K562 (cell line): ENCODE measurements at regions not wholly inside any gene's neighbourhood (a gene's known extent, or its start where the extent isn't known, plus 50 kb on each side); places are given as distances from the start of the nearest gene placed in this dataset.

Experiments used
- DDX20 ChIP-seq: fragments of 450-650 bp; IDR thresholded peaks from 2 replicates; pipeline ENCODE4 v1.6.1; 2016; ENCODE audit warnings: missing genetic modification characterization, low read depth, mild to moderate bottlenecking, missing compliant biosample characterization, moderate library complexity
- EP300 ChIP-seq: IDR thresholded peaks from 2 replicates; pipeline ENCODE4 v1.6.1; 2012; ENCODE audit warnings: low read length, improper control_type of control experiment
- IRF9 ChIP-seq: fragments of 450-650 bp; IDR thresholded peaks from 2 replicates; pipeline ENCODE4 v1.6.1; 2016; ENCODE audit warnings: missing biosample characterization, missing genetic modification characterization
- MEF2D ChIP-seq: conservative IDR thresholded peaks from 2 replicates; pipeline ENCODE4 v1.6.1; 2016; ENCODE audit warnings: low read depth, missing genetic modification characterization, missing compliant biosample characterization
- MLX ChIP-seq, 2 experiments: fragments of 450-650 bp in 1 of 2; sonication (generic) in 1 of 2; formaldehyde crosslinking; conservative IDR thresholded peaks; 2 replicates each; pipeline versions ENCODE4 v1.4.0 to v1.8.1; 2020 to 2022; ENCODE audit warnings: mild to moderate bottlenecking in 1 of 2, missing genetic modification reagents in 1 of 2
- MNT ChIP-seq, 2 experiments: fragments of 450-650 bp; conservative IDR thresholded peaks; 2 replicates each; pipeline ENCODE4 v1.6.1; 2017; ENCODE audit warnings: mild to moderate bottlenecking in 2 of 2, moderate library complexity in 2 of 2
- NR1H2 ChIP-seq: sonication (generic); formaldehyde crosslinking; IDR thresholded peaks from 2 replicates; pipeline ENCODE4 v1.4.0; 2020; ENCODE audit warnings: mild to moderate bottlenecking, missing genetic modification reagents
- RFX5 ChIP-seq: IDR thresholded peaks from 2 replicates; pipeline ENCODE4 v1.6.1; 2011; ENCODE audit warnings: low read depth, mild to moderate bottlenecking, improper control_type of control experiment, low read length
- U2AF2 ChIP-seq: fragments of 200-400 bp; formaldehyde crosslinking; optimal IDR thresholded peaks from 2 replicates; pipeline ENCODE3; 2017; ENCODE audit warnings: low read depth, mild to moderate bottlenecking, low read length
- ZBTB33 ChIP-seq: sonication (generic); formaldehyde crosslinking; IDR thresholded peaks from 2 replicates; pipeline ENCODE4 v1.8.1; 2023; ENCODE audit warnings: mild to moderate bottlenecking, missing genetic modification reagents
- ZFP91 ChIP-seq: sonication (generic); formaldehyde crosslinking; IDR thresholded peaks from 2 replicates; pipeline ENCODE4 v1.8.0; 2022; ENCODE audit warnings: mild to moderate bottlenecking, missing genetic modification reagents
- ZKSCAN1 ChIP-seq: fragments of 150-350 bp; IDR thresholded peaks from 2 replicates; pipeline ENCODE4 v1.6.1; 2016; ENCODE audit warnings: low read depth, low read length
- ZNF407 ChIP-seq: fragments of 450-650 bp; IDR thresholded peaks from 2 replicates; pipeline ENCODE4 v1.6.1; 2016; ENCODE audit warnings: low read depth

GRCh38 chr13:73820688-73821087 lies 313.5 kb downstream of the KLF12 start:
- TF ChIP-seq DDX20 (tag), result no peak
- TF ChIP-seq MEF2D (tag), result no peak
- TF ChIP-seq ZBTB33 (CRISPR knock-in tag), result no peak
- no peak for TF ChIP-seq MNT (conservative IDR thresholded peaks at IDR 0.05)
- no peak for TF ChIP-seq IRF9 (tag)
- TF ChIP-seq NR1H2 (CRISPR knock-in tag), result no peak
- no peak for TF ChIP-seq ZNF407
- TF ChIP-seq U2AF2, result no peak
- no peak for TF ChIP-seq ZKSCAN1
- TF ChIP-seq RFX5, result no peak
- TF ChIP-seq EP300, result no peak
- TF ChIP-seq MLX (CRISPR knock-in tag; conservative IDR thresholded peaks at IDR 0.05), result no peak
- no peak for TF ChIP-seq ZFP91
